Epithelial cell of proximal tubule (primary cell): ENCODE measurements at regions not wholly inside any gene's neighbourhood (a gene's known extent, or its start where the extent isn't known, plus 50 kb on each side); places are given as distances from the start of the nearest gene placed in this dataset.
"Not testable (repeated sequence)": the region's sequence is repeated elsewhere in the genome, so short reads cannot be mapped to it uniquely, and the experiment has no call there.

Experiments used
- DNase-seq: peaks from one replicate; pipeline ENCODE4 v3.0.0-alpha.2; 2011; ENCODE audit warnings: low read depth
- H3K4me3 ChIP-seq: 2 replicates; pipeline ENCODE4 v1.5.1; 2011; ENCODE audit warnings: low read depth, mild to moderate bottlenecking, low read length
- TF ChIP-seq, protein P1 (sequence below): conservative IDR thresholded peaks from 2 replicates; pipeline ENCODE4 v1.5.1; 2012; ENCODE audit warnings: low read depth, mild to moderate bottlenecking, low read length

GRCh38 chrX:122943918-122944317, 240.2 kb upstream of the GRIA3 start:
- no peak for DNase-seq
- no peak overlapping the region for H3K4me3 ChIP-seq
- TF ChIP-seq, protein P1, sequence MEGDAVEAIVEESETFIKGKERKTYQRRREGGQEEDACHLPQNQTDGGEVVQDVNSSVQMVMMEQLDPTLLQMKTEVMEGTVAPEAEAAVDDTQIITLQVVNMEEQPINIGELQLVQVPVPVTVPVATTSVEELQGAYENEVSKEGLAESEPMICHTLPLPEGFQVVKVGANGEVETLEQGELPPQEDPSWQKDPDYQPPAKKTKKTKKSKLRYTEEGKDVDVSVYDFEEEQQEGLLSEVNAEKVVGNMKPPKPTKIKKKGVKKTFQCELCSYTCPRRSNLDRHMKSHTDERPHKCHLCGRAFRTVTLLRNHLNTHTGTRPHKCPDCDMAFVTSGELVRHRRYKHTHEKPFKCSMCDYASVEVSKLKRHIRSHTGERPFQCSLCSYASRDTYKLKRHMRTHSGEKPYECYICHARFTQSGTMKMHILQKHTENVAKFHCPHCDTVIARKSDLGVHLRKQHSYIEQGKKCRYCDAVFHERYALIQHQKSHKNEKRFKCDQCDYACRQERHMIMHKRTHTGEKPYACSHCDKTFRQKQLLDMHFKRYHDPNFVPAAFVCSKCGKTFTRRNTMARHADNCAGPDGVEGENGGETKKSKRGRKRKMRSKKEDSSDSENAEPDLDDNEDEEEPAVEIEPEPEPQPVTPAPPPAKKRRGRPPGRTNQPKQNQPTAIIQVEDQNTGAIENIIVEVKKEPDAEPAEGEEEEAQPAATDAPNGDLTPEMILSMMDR, result no peak

DNA sequence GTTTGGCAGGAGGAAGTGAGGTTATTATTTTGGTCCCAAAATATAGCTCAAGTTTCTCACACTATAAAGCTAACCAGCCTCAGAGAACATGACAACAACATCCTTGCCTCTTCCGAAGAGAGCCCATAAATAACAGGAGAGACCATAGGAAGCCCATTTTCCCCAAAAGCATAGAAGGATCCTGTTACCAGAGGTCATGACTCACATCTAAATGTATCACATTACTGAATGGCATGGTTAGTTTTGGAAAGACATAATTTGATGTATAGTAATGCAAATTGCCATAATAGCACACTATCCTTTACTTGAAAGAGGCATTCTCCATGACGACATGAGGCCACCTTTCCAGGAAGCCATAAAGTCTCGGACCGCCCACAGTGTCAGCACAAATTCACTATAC, 238.8 kb upstream of the GRIA3 start:
- TF ChIP-seq, protein P1, result no peak
- DNase-seq, result no peak
- no peak overlapping the region for H3K4me3 ChIP-seq

- no peak for DNase-seq
Observed at GRCh38 chrX:122972604-122973003, 211.5 kb upstream of the GRIA3 start.

GRCh38 chrX:122982521-122982920, 201.6 kb upstream of the GRIA3 start:
- no peak for DNase-seq
- H3K4me3 ChIP-seq, result no peak overlapping the region
- TF ChIP-seq, protein P1, result no peak

More at GRCh38 chrX:122972604-122973003, 211.5 kb upstream of the GRIA3 start:
- TF ChIP-seq, protein P1, result no peak
- H3K4me3 ChIP-seq, result no peak overlapping the region

GRCh38 chrX:123002844-123003243, 181.2 kb upstream of the GRIA3 start:
- not testable (repeated sequence) for DNase-seq, H3K4me3 ChIP-seq

- DNase-seq, result no peak
- no peak overlapping the region for H3K4me3 ChIP-seq
- TF ChIP-seq, protein P1, result no peak
Observed at GRCh38 chrX:123013141-123013540, 170.9 kb upstream of the GRIA3 start.

DNA sequence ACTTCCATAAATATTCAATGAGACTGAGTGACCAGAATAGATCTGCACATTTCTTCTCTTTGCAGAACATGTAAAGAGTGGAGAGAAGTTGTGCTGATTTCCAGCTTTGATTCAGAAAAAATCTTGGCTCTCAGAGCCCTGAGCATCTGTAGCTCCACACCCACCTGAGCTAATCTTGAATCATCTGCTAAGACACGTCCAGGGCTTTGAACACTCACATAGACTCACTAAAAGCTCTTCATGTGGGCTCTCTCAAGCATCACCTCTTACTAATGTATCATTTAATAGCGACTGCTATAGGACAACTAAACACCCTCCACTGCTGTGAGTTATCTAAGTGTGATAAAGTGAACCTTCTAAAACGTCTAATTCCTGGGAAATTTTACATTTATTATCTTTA, 147.7 kb upstream of the GRIA3 start:
- H3K4me3 ChIP-seq, result no peak overlapping the region
- TF ChIP-seq, protein P1, result no peak
- no peak for DNase-seq
